ENCODE measurements at regions not wholly inside any gene's neighbourhood (a gene's known extent, or its start where the extent isn't known, plus 50 kb on each side); places are given as distances from the start of the nearest gene placed in this dataset.

DNA sequence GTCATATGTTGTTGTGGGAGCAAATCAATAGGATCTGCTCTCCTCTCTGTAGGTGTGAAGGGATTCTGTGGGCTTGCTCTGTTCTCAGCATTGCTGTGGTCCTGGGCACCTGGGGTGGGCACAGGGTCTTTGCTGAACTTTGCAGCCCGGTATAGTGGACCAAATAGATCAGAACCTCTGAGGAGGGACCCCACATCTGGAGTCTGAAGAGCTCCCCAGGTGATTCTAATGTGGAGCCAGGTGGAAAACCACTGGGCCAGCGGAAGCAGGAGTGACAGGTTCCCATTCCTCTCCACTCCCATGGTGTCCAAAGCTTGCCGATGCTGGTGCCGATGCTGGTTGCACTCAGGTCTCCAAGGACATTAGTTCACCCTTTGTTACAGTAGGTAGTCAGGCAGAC lies 257.2 kb downstream of the GLRX3 start:
- H3K36me3 ChIP-seq (ENCODE audit: insufficient read depth, low read length): no peaks in the 10 kb centered on the region
- no peak overlapping the region for H3K9ac ChIP-seq (ENCODE audit: low read depth, low read length)
- H3K9me3 ChIP-seq (ENCODE audit: insufficient read depth, low read depth, low read length): peaks cover 35% of the 10 kb centered on the region
- no peak overlapping the region for H3K27ac ChIP-seq (ENCODE audit: low read depth, low read length)
- WGBS: 95% methylated on average over 4 of the region's 4 CpGs
- H3K27me3 ChIP-seq (ENCODE audit: insufficient read depth, low read length): no peaks in the 10 kb centered on the region
- H3K4me3 ChIP-seq (ENCODE audit: low read length): no peak overlapping the region
- H3K4me1 ChIP-seq (ENCODE audit: insufficient read depth, low read length): no peaks in the 10 kb centered on the region

- H3K27me3 ChIP-seq (ENCODE audit: insufficient read depth, low read length): no peaks in the 10 kb centered on the region
- no peaks in the 10 kb centered on the region for H3K4me1 ChIP-seq (ENCODE audit: insufficient read depth, low read length)
- peaks cover 35% of the 10 kb centered on the region for H3K9me3 ChIP-seq (ENCODE audit: insufficient read depth, low read depth, low read length)
- no peak overlapping the region for H3K27ac ChIP-seq (ENCODE audit: low read depth, low read length)
- no peaks in the 10 kb centered on the region for H3K36me3 ChIP-seq (ENCODE audit: insufficient read depth, low read length)
- WGBS: 81% methylated on average over 7 of the region's 7 CpGs
- no peak overlapping the region for H3K4me3 ChIP-seq (ENCODE audit: low read length)
- no peak overlapping the region for H3K9ac ChIP-seq (ENCODE audit: low read depth, low read length)
These were observed 258.6 kb downstream of the GLRX3 start for GRCh38 chr10:130394832-130395231.

DNA sequence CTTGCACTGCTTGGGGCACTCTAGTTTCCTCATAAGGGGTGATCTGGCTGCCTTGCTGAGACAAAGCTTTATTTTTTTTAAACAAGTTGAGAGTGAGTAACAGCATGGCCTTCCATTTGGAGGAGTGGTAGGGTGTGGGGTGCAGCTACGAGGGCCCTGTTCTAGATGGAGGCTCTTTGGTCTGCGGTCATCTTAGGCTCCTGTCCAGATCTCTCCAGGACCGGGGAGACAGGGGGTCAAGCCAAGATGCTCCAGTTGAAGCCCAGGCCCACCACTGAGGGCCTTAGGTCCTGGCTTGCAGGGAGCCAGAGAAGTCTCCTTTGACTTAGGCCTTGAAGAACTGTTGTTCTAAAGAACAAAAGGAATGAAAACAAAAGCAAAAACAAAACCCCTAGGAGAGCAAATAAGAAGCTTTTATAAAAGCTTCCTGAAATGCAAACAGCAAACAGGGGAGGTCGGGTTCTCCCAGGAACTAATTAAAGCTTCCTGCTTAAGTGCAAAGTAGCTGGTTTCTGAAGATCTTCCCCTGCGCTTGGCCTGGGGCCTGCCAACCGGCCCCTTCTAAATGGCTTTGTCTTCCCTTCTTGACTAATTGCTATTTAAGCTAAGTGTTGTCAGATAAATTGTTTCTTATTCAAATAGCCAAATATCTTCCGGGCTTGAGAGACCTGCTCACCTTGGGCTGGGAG lies 259.2 kb downstream of the GLRX3 start:
- H3K4me3 ChIP-seq (ENCODE audit: low read length): no peak overlapping the region
- peaks cover under 1% of the 10 kb centered on the region for H3K4me1 ChIP-seq (ENCODE audit: insufficient read depth, low read length)
- 64% methylated on average over 7 of the region's 7 CpGs for WGBS
- H3K36me3 ChIP-seq (ENCODE audit: insufficient read depth, low read length): no peaks in the 10 kb centered on the region
- H3K9me3 ChIP-seq (ENCODE audit: insufficient read depth, low read depth, low read length): peaks cover 35% of the 10 kb centered on the region
- no peaks in the 10 kb centered on the region for H3K27me3 ChIP-seq (ENCODE audit: insufficient read depth, low read length)
- no peak overlapping the region for H3K9ac ChIP-seq (ENCODE audit: low read depth, low read length)
- no peak overlapping the region for H3K27ac ChIP-seq (ENCODE audit: low read depth, low read length)

DNA sequence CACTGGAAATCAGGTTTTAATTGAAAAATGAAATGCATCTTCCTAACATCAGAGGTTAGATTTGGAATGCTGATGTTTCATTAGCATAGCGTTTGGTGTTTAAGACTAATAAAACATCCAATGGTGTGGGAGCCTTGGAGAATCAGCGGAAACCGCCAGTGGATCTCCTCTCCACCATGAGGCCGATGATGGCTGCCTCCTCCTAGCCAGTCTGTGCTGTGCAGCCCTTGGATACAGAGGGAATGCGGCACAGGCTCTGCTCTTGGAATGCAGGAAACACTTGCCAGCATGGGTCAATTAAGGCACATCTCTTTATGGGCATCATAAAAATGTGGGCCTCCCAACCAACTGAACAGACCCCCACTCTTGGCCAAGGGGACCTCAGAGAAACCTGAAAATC lies 259.9 kb downstream of the GLRX3 start:
- peaks cover 35% of the 10 kb centered on the region for H3K9me3 ChIP-seq (ENCODE audit: insufficient read depth, low read depth, low read length)
- no peaks in the 10 kb centered on the region for H3K36me3 ChIP-seq (ENCODE audit: insufficient read depth, low read length)
- H3K9ac ChIP-seq (ENCODE audit: low read depth, low read length): no peak overlapping the region
- WGBS: 97% methylated on average over 5 of the region's 5 CpGs
- no peak overlapping the region for H3K4me3 ChIP-seq (ENCODE audit: low read length)
- H3K4me1 ChIP-seq (ENCODE audit: insufficient read depth, low read length): peaks cover 5% of the 10 kb centered on the region
- no peak overlapping the region for H3K27ac ChIP-seq (ENCODE audit: low read depth, low read length)
- no peaks in the 10 kb centered on the region for H3K27me3 ChIP-seq (ENCODE audit: insufficient read depth, low read length)

- 95% methylated on average over 15 of the region's 15 CpGs for WGBS
- H3K9ac ChIP-seq (ENCODE audit: low read depth, low read length): no peak overlapping the region
- H3K27ac ChIP-seq (ENCODE audit: low read depth, low read length): no peak overlapping the region
- no peaks in the 10 kb centered on the region for H3K27me3 ChIP-seq (ENCODE audit: insufficient read depth, low read length)
- peaks cover 10% of the 10 kb centered on the region for H3K4me1 ChIP-seq (ENCODE audit: insufficient read depth, low read length)
- no peak overlapping the region for H3K4me3 ChIP-seq (ENCODE audit: low read length)
- no peaks in the 10 kb centered on the region for H3K36me3 ChIP-seq (ENCODE audit: insufficient read depth, low read length)
- H3K9me3 ChIP-seq (ENCODE audit: insufficient read depth, low read depth, low read length): peaks cover 30% of the 10 kb centered on the region
These were observed 262.2 kb downstream of the GLRX3 start for GRCh38 chr10:130398090-130398994.

GRCh38 chr10:130399425-130399950 lies 263.3 kb downstream of the GLRX3 start:
- Histone ChIP-seq H3K4me3 (ENCODE audit: low read length) (no peak overlapping the region), H3K27ac (ENCODE audit: low read depth, low read length) (no peak overlapping the region), H3K9me3 (ENCODE audit: insufficient read depth, low read depth, low read length) (peaks cover 19% of the 10 kb centered on the region), H3K4me1 (ENCODE audit: insufficient read depth, low read length) (peaks cover 10% of the 10 kb centered on the region), H3K36me3 (ENCODE audit: insufficient read depth, low read length) (no peaks in the 10 kb centered on the region), H3K9ac (ENCODE audit: low read depth, low read length) (no peak overlapping the region), H3K27me3 (ENCODE audit: insufficient read depth, low read length) (no peaks in the 10 kb centered on the region)
- WGBS: 97% methylated on average over 10 of the region's 10 CpGs

DNA sequence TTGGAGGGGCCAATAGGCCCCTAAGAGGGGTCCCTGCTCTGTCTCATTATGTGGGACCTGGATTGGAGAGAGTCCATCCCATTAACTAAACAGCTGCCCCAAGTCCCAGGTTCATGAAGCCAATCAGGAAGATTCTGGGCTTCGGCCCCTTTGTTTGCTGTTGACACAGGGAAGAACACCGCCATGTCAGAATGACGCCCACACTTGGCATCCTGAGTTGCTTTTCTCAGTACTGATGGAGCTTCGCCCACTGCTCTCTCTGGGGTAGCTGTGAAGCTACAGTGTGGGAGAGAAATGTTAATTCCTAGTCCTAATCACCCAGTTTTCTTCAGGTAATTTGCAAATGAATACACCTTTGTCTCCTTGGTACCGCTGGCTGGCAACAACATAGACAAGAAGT lies 264.7 kb downstream of the GLRX3 start:
- H3K9me3 ChIP-seq (ENCODE audit: insufficient read depth, low read depth, low read length): peaks cover 8% of the 10 kb centered on the region
- peak overlapping the region; percentile 24; the same call in 1 of the 2 replicates for H3K27ac ChIP-seq (ENCODE audit: low read depth, low read length)
- H3K4me3 ChIP-seq (ENCODE audit: low read length): no peak overlapping the region
- no peaks in the 10 kb centered on the region for H3K27me3 ChIP-seq (ENCODE audit: insufficient read depth, low read length)
- peaks cover 10% of the 10 kb centered on the region for H3K4me1 ChIP-seq (ENCODE audit: insufficient read depth, low read length)
- H3K36me3 ChIP-seq (ENCODE audit: insufficient read depth, low read length): no peaks in the 10 kb centered on the region
- WGBS: 81% methylated on average over 4 of the region's 5 CpGs
- H3K9ac ChIP-seq (ENCODE audit: low read depth, low read length): no peak overlapping the region

GRCh38 chr10:130401860-130402765 lies 265.9 kb downstream of the GLRX3 start:
- no peaks in the 10 kb centered on the region for H3K27me3 ChIP-seq (ENCODE audit: insufficient read depth, low read length)
- no peak overlapping the region for H3K9ac ChIP-seq (ENCODE audit: low read depth, low read length)
- H3K4me3 ChIP-seq (ENCODE audit: low read length): no peak overlapping the region
- peaks cover 10% of the 10 kb centered on the region for H3K4me1 ChIP-seq (ENCODE audit: insufficient read depth, low read length)
- H3K9me3 ChIP-seq (ENCODE audit: insufficient read depth, low read depth, low read length): no peaks in the 10 kb centered on the region
- no peaks in the 10 kb centered on the region for H3K36me3 ChIP-seq (ENCODE audit: insufficient read depth, low read length)
- 94% methylated on average over 16 of the region's 16 CpGs for WGBS
- H3K27ac ChIP-seq (ENCODE audit: low read depth, low read length): no peak overlapping the region

DNA sequence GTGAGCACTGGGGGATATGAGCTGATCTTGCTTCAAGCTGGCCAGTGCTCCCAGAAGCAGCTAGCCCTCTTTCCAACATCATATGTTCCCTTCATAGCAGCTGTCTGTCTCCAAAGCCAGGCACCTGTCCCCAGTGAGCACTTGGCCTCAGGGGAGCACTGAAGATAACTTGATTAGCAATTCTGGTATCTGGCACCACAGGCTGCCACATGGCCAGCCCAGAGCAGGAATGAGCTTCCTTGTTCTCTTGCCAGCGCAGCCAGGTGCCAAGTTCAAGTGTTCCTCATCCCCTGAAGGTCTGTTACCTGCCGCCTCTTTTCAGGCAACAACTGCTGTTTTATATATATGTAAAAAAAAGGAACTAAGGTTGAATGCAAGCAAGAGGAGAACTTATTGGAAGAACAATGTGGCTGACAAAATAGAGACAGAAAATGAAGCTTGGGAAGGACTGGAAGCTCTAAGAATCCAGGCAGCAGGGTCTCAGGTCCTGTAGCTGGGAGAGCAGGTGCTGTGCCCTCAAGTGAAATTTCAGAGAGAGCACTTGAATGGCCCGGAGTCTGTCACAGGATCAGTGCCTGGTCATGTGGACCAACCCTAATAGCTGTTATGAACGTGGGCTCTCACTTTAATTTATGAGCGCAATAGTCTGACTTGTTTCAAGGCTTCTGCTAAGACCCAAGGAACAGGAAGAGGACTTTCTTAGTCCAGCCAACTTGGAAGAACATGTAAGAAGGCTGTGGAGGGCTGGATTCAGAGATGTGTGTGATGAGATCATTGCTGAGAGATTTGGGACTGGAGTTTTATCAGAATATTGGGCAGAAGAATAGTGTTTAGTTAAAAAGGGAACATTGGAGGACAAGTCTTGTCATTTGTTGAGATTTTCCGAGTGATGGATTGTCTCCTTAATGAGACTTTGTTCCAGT lies 267.2 kb downstream of the GLRX3 start:
- Histone ChIP-seq H3K9me3 (ENCODE audit: insufficient read depth, low read depth, low read length) (no peaks in the 10 kb centered on the region), H3K27ac (ENCODE audit: low read depth, low read length) (no peak overlapping the region), H3K27me3 (ENCODE audit: insufficient read depth, low read length) (no peaks in the 10 kb centered on the region), H3K4me3 (ENCODE audit: low read length) (no peak overlapping the region), H3K36me3 (ENCODE audit: insufficient read depth, low read length) (no peaks in the 10 kb centered on the region), H3K9ac (ENCODE audit: low read depth, low read length) (no peak overlapping the region), H3K4me1 (ENCODE audit: insufficient read depth, low read length) (peaks cover 10% of the 10 kb centered on the region)
- 96% methylated on average over 6 of the region's 6 CpGs for WGBS

- 85% methylated on average over 5 of the region's 5 CpGs for WGBS
These were observed 268.4 kb downstream of the GLRX3 start for GRCh38 chr10:130404476-130405055.

More at GRCh38 chr10:130404476-130405055, 268.4 kb downstream of the GLRX3 start:
- Histone ChIP-seq H3K4me1 (ENCODE audit: insufficient read depth, low read length) (peaks cover 10% of the 10 kb centered on the region), H3K27me3 (ENCODE audit: insufficient read depth, low read length) (no peaks in the 10 kb centered on the region), H3K9me3 (ENCODE audit: insufficient read depth, low read depth, low read length) (no peaks in the 10 kb centered on the region), H3K9ac (ENCODE audit: low read depth, low read length) (no peak overlapping the region), H3K36me3 (ENCODE audit: insufficient read depth, low read length) (no peaks in the 10 kb centered on the region), H3K27ac (ENCODE audit: low read depth, low read length) (no peak overlapping the region), H3K4me3 (ENCODE audit: low read length) (no peak overlapping the region)

Data from HUES64 (cell line).